HG02938 (cell line): ENCODE measurements at regions not wholly inside any gene's neighbourhood (a gene's known extent, or its start where the extent isn't known, plus 50 kb on each side); places are given as distances from the start of the nearest gene placed in this dataset.

Experiments used
- ATAC-seq: cut with Tn5 transposase; IDR thresholded peaks from one replicate; pipeline ENCODE4 v1.9.1; 2021; ENCODE audit warnings: mild to moderate bottlenecking, moderate library complexity; ENCODE audit not compliant: unreplicated experiment

DNA sequence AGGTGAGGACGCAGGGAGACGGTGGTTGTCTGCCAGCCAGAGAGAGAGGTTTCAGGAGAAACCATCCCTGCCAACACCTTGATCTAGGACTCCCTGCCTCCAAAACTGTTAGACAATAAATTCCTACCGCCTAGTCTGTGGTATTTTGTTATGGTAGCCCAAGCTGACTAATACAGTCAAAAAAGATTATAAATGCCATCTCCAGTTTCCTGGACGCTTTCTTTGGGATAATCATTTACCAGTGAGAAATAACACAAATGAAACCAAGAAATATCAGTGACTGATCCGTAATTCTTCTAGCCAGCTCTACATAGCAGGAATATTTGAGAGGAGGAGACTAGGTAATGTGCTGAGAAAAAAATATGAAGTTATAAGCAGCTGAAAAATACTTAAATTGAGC, 707.8 kb upstream of the LMCD1 start:
- ATAC-seq = no peak

- ATAC-seq = no peak
Measured at GRCh38 chr3:7798276-7798675, 703.3 kb upstream of the LMCD1 start.

DNA sequence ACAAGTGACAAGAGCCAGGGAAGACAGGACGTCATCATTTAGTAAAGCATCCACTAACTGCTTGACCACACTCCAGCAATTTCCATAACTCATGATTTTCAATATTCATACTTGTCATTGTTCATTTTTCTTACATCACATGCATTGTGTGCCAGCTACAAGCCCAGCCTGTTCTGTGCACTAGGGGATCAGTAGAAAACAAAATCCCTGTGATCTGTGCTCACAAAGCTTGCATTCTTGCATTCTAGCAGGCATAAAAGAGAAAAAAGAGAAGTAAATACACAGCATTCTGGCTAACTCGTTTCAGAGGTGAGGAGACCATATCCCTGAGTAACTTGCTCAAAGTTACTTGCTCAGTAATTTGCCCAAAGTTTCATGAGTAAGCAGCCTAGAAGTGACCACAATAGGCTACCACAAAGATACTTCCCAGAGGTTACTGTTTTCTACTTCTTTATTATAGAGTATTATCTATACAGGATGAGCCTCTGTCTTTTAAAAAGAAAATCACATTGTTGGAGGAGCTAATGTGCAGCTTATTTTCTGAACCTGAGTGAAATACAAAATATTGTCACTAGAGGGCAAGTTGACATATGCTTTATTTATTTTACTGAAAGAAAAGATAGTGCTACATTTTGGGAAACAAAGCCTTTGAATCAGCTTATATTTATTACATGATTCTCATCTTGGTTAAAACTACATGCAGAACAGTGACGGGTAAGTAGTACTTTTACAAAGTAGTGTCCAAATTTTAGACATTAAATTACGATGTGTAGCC, 701.4 kb upstream of the LMCD1 start:
- ATAC-seq = no peak

DNA sequence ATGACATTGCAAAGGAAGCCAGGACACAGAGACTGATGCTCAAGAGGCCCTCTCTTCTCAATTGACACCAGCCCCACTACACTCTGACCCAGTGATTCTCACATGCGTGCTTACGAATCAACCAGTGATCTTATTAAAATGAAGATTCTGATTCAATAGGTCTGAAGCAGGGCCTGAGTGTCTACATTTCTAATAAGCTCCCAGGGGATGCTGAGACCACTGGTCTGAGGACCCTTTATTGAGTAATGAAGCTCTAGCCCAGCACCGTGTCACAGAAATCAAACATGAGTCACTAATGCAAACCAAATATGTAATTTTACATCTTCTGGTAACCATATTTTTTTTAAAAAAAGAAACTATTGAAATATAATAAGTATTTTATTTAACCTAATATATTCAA, 689.1 kb upstream of the LMCD1 start:
- no peak for ATAC-seq

- no peak for ATAC-seq
Measured at GRCh38 chr3:7813365-7813764, 688.3 kb upstream of the LMCD1 start.

GRCh38 chr3:7817239-7817638, 684.4 kb upstream of the LMCD1 start:
- ATAC-seq = no peak

- no peak for ATAC-seq
Measured at GRCh38 chr3:7820969-7821368, 680.7 kb upstream of the LMCD1 start.

- ATAC-seq = no peak
Measured at GRCh38 chr3:7821858-7822257, 679.8 kb upstream of the LMCD1 start.

- ATAC-seq = no peak
Measured at GRCh38 chr3:7841451-7841850, 660.2 kb upstream of the LMCD1 start.

- no peak for ATAC-seq
Measured at GRCh38 chr3:7843441-7843840, 658.2 kb upstream of the LMCD1 start.

DNA sequence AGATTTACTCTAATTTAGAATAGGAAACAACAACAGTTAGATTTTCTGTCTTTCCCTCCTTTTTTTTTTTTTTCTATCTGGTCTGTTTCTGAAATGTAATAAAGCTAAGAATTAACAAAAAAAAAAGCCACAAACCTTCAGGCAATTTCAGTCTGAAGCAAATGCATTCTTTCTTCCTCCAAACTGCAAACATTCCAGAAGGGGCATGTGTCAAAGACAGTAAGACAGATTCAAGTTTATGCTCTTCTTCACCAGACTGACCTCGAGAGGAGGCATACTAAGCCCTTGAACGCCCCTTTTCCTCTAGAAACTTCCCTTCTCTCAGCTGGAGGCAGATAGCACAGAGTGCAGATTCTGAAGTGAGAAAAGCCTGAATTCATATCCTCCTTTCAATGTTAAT, 654.6 kb upstream of the LMCD1 start:
- no peak for ATAC-seq

DNA sequence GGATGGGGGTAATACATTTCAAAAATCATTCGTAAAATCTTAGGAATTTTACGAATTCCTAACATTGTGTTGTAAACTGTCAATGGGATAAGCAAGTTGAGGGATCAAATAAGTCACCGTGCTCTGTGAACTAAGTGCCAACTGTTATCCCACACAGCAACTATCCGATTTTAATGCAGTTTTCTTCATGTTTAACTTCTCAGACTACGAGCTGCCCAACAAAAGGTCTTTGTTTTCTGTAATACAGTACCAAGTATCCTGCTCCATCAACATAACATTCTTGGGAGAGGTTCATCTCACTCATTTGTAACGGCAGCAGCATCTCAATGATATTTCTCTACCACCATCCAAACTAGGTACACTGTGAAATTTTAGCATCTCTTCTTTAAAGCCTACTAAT, 654.1 kb upstream of the LMCD1 start:
- ATAC-seq = no peak

- ATAC-seq = no peak
Measured at GRCh38 chr3:7854266-7854665, 647.4 kb upstream of the LMCD1 start.

- ATAC-seq = no peak
Measured at GRCh38 chr3:7854721-7855120, 646.9 kb upstream of the LMCD1 start.

DNA sequence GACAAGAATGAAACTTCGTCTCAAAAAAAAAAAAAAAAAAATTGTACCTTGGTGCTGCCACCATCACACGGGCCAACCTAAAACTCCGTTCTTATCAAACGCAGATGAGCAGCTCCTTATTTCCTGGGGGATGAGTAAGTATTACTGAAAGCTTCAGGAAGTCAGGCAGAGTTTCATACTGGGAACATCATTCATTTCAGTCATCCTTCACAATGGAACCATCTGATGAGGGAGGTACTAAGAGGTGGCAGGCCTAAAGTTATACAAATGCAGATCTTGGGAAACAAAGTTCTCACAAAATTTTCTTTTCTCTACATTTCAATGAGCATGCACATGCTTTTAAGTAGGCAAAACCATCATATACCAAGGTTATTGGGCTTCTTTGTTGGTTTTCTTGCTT, 636.0 kb upstream of the LMCD1 start:
- ATAC-seq = no peak

GRCh38 chr3:7867587-7867986, 634.0 kb upstream of the LMCD1 start:
- no peak for ATAC-seq

DNA sequence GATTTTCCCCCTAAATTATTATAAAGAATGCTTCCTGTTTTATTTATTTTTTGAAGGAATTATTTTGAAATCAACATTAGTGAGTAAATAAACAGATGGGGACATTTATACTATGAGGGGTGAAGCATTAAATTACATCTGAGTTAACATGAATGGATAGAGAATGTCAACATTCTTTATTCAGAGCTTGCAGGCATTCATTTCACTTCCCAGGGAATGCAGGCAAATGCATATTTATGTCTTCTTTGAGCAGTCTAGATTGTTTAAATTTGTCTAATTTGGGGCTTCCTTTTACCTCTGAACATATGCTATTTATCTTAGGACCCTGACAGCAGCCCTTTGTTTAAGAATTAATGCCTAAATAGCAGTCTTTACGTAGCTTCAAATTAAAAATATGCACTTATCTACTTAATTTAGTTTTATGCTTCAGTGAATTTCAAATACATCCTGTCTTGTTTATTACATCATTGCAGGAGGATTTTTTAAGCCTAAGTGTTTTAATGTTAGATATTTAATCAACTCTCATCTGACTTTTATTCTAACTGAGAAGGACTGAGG, 630.5 kb upstream of the LMCD1 start:
- no peak for ATAC-seq

DNA sequence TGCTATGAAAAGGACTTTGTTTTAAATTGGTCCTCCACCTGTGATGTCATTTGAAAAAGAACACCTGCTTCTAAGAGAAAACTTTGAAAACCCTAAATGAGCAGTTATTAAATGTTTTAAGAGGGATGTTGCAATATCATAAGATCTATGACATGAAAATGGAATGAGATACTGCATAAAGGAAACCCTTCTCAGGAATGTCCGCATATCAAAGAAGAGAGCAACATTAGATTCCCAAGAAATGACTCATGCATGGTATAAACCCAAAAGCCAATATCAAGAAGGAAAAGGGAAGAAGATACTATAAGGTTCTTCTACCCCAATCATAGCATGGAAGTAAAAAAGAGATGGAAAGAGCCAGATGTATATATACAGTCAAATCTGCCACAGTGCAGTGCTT, 627.5 kb upstream of the LMCD1 start:
- ATAC-seq = no peak

GRCh38 chr3:7875925-7876324, 625.7 kb upstream of the LMCD1 start:
- ATAC-seq = no peak

- ATAC-seq = no peak
Measured at GRCh38 chr3:7876741-7877297, 624.8 kb upstream of the LMCD1 start.

DNA sequence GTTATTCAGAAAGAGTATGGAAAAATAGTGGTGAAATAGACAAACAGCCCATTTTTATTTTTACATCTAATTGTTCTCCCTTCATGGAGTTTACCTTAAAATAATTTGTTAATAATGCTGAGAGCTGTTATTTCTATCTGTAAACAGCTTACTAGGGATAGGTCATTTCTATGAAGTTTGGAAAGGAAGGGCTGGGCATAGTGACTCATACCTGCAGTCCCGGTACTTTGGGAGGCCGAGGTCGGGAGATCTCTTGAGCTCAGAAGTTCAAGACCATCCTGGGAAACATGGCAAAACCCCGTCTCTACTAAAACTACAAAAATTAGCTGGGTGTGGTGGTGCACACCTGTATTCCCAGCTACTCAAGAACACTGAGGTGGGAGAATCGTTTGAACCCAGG, 624.3 kb upstream of the LMCD1 start:
- no peak for ATAC-seq

GRCh38 chr3:7879572-7879971, 622.1 kb upstream of the LMCD1 start:
- no peak for ATAC-seq

DNA sequence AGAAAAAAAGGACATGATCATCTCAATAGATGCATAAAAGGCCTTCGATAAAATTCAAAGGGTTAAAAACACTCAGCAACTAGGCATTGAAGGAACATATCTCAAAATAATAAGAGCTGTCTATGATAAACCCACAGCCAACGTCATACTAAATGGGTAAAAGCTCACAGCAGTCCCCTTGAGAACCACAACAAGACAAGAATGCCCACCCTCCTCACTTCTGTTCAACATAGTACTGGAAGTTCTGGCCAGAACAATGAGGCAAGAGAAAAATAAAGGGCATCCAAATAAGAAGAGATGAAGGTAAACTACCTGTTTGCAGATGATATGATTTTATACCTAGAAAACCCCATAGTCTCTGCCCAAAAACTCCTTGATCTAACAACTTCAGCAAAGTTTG, 619.7 kb upstream of the LMCD1 start:
- ATAC-seq = no peak
